GM18498 (cell line): ENCODE measurements at regions not wholly inside any gene's neighbourhood (a gene's known extent, or its start where the extent isn't known, plus 50 kb on each side); places are given as distances from the start of the nearest gene placed in this dataset.

ENCODE experiments used
- ATAC-seq: cut with Tn5 transposase; IDR thresholded peaks from one replicate; pipeline ENCODE4 v1.9.1; 2021; ENCODE audit warnings: mild to moderate bottlenecking, moderate library complexity; ENCODE audit not compliant: unreplicated experiment

DNA sequence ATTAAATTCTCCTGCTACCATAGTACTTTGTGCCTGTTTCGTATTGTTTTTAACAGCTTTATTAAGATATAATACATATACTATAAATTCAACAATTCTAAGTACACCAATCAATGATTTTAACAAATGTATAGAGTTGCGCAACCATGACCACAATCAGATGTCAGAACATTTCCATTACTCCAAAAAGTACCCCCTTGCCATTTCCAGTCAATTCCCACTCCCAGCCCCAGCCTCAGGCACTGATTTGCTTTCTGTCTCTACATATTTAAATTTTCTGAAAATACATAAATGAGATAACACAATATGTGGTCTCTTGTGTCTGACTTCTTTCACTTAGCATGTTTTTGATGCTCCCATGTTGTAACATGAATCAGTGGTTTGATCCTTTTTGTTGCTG is 193.9 kb downstream of the FIGN start:
- no peak for ATAC-seq

DNA sequence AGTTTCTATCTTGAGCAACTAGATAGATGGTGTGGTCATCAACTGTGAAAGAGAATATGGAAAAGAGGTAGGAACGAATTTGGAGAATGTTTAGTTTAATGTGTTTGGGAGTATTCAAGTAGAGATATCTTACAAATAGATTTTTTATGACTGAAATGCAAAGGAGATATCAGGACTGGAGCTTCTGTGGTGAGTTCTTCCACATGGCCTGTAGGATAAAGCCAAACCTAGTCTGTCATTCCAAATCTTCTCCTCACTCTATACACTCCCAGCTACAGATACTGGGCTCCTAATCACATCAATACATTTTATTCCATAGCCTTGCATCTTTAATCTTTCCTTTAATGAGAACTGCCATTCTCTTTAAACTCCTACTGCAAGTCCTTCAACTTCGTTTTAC is 194.3 kb downstream of the FIGN start:
- no peak for ATAC-seq

DNA sequence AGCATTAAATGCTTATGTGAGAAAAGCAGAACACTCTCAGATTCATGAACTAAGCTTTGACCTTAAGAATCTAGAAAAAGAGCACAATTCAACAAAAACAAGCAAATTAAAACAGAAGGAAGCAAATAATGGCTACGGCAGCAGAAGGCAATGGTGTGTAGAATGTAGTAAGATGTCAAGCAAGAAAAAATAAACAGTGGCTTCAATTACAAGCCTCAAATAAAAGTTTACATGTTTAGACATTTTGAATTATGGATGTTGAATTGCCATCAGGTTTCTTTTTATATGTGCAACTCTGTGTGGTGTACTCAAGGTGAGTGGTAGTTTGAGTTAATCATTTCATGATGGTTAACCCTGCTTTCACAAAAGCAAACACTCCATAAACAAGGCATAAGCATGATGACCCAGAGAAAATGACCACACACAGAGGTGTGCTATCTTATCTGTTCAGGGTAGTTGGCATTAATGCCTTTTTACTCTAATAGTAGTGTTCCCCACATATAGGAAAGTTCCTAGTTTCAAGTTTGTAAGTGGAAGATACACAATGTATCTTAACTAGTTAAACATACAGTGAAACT is 207.1 kb downstream of the FIGN start:
- ATAC-seq: no peak

GRCh38 chr2:163527381-163527780 is 208.4 kb downstream of the FIGN start:
- no peak for ATAC-seq

GRCh38 chr2:163518762-163519161 is 217.0 kb downstream of the FIGN start:
- no peak for ATAC-seq

DNA sequence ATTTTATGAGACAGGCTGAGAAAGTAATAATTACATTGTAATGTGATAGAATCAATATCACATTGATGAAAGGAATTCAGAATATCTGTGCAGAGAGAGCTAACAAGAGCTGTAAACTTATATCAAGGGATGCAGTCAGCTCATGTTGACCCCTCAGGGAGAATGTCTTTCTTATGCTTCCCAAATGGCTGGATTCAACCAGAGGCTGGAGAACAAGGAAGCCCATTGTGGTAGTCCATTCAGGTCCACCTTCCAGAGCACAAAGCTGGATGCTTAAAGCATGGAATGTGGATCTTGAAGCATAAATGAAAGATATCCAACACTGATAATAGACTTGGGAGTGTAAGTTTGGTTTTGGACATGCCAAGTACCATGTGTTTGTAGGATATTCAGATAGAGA is 220.0 kb downstream of the FIGN start:
- ATAC-seq: no peak

- no peak for ATAC-seq
Measured at GRCh38 chr2:163505281-163505680, 230.5 kb downstream of the FIGN start.

DNA sequence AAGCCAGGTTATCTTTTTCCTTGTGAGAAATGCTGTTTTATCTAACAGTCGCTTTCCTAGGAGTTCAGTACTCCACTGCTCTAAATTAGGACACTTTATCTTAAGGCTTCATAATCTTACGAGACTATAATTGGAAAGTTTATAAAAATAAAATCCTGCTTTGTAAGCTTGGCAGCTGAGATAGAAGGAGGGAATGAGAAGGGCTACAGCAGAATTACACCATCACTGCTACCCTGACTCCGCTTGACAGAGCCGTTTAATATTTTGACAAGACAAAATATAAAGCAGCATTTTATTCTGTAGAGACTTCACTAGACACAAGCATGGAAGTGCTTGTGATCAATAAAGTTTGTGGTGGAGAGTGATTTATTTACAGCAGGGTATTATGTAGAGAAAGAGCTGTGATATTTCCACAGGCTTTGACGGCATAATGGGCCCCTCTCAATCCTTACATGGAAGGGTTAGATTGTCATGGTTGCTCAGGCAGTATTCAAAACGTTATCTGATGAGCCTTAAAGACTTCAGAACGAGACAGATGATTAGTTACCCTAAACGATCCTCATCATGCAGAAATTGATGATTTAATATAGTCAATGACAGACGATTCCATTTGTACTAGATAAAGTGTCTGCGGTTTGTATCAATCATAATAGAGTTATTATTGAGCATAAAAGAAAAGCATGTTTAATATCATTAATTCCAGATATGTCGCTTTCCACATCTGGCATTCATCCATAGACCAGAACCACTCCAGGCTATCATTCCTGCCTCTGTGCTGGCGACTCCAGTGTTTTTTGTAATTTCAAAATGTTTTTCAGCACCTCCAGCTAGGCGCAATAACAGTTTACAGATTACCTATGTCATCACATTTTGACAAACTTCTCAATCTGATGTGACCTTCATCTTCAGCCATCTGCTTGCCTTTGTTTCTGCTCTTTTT is 242.2 kb downstream of the FIGN start:
- ATAC-seq: no peak

DNA sequence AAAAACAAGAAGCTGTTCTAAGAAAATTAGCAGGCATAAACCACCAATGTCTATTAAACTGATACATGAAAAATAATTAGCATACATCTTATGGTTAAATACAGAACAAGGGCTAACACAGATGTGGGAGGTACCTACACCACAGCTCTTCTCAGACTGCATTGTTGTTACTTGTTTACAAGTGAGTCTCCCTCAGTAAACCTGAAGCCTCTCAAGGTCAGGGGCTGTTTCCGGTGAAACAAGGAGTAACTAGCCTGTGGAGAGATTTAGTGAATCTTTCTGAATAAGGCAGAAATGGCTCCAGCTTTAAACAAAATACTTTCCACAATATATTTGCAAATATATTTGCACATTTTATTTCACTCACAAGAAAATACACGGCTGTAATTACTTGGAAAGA is 244.0 kb downstream of the FIGN start:
- no peak for ATAC-seq

DNA sequence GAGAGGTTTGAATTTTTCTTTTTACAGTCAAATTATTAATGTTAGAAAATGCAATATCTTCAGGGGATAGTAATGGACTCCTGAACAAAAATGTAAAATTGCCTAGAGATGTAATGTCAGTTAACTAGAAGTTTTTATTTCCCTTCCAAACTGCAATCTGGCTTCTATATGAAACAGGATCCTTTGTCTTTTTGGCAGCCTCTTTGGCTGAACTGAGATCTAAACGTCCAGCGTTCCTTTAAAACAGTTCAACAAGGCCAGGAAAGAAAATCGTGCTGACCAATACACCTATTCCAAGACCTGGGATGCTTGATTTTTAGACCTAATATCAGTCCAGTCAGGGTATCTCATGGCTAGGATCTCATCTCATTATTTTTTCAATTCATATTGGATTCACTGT is 245.5 kb downstream of the FIGN start:
- no peak for ATAC-seq

DNA sequence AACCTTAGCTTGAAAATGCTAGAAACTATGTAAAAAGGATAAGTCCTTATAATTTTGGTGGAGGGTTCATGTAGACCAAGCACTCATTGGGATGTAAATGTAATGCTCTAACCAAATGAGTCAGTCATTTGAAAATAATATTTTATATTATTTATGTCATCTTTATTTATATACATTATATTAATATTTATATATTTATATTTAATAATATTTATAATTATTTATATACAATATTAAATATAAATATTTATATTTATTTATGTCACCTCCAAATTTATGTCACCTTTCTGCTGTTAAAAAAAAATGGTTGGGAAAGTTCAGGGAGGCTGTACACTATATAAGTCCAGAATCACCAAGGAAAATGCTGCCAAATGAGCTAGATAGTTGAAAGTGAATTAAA is 254.3 kb downstream of the FIGN start:
- no peak for ATAC-seq

GRCh38 chr2:163479599-163479998 is 256.2 kb downstream of the FIGN start:
- ATAC-seq: no peak

- ATAC-seq: no peak
Measured at GRCh38 chr2:163475815-163476214, 260.0 kb downstream of the FIGN start.

GRCh38 chr2:163474889-163475288 is 260.9 kb downstream of the FIGN start:
- no peak for ATAC-seq

DNA sequence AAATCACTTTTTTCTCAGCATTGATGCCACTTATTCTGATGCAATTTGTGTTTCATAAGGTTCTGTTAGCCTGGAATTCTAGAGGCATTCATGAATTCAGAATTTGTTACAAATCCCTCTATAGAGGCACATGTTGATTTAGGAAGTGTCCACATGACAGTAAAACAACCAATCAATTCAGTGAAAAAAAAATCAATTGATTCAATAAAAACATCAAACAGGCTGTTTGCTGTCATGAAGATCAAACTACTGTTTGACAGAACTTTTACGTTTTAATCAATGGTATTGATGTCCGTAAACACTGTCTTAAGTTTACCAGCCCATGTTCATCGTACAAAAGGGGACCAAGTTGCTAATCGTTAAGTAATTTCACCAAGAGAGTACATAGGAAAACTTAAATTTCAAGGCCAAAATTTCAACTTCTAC is 261.5 kb downstream of the FIGN start:
- no peak for ATAC-seq

GRCh38 chr2:163471947-163472346 is 263.9 kb downstream of the FIGN start:
- ATAC-seq: no peak

DNA sequence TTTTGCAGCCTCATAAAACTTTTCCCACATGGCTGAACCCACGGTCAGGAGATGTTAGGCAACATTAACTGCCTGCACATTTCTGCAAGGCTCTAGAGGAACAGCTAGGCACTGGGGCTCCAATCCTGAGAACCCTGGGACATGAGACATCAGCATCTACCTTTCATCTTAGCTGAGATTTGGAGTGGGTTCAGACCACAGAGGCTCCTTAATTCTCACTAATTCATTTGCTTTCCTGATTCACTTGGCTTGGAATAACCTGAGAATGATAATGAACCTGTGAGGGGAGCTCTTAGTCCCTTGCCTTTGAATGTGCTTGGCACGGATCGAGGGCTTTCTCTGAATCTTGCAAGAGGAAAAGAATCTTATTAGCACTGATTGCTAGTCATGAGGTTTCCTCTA is 266.2 kb downstream of the FIGN start:
- no peak for ATAC-seq

DNA sequence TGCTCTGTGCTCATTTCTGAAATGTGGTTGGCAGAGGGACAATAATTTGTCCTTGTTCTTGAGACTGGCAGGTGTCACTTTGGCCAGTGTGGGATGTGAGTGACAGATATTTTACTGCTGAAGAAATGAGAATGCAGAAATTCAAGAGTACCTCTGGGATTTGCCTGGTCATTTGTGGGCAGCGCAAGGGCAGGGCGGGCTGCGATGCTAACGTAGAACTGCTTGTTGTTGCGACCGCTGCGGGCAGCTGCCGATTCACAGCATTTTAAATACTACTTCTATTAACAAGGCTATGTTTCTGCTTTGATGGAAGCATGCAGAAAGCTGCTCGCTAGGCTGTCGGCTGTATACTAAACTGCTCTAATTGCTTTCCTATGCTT is 268.6 kb downstream of the FIGN start:
- no peak for ATAC-seq

- ATAC-seq: no peak
Measured at GRCh38 chr2:163466331-163467250, 269.2 kb downstream of the FIGN start.

- ATAC-seq: no peak
Measured at GRCh38 chr2:163465440-163465839, 270.4 kb downstream of the FIGN start.

- ATAC-seq: no peak
Measured at GRCh38 chr2:163463411-163463810, 272.4 kb downstream of the FIGN start.
